ENCODE measurements at regions not wholly inside any gene's neighbourhood (a gene's known extent, or its start where the extent isn't known, plus 50 kb on each side); places are given as distances from the start of the nearest gene placed in this dataset.

GRCh38 chr2:199707593-199708185 lies 143.3 kb downstream of the FTCDNL1 start:
- no peak for DNase-seq

- DNase-seq, result no peak
Measured at GRCh38 chr2:199705538-199705937, 145.5 kb downstream of the FTCDNL1 start.

- peak; percentile 64 for DNase-seq
Measured at GRCh38 chr2:199704358-199705238, 146.4 kb downstream of the FTCDNL1 start.

GRCh38 chr2:199703199-199703598 lies 147.8 kb downstream of the FTCDNL1 start:
- no peak for DNase-seq

GRCh38 chr2:199697469-199697868 lies 153.5 kb downstream of the FTCDNL1 start:
- DNase-seq, result no peak

GRCh38 chr2:199696048-199696447 lies 154.9 kb downstream of the FTCDNL1 start:
- DNase-seq, result no peak

- DNase-seq, result no peak
Measured at GRCh38 chr2:199693861-199694260, 157.1 kb downstream of the FTCDNL1 start.

GRCh38 chr2:199692489-199692888 lies 158.5 kb downstream of the FTCDNL1 start:
- peak; percentile 93 for DNase-seq

GRCh38 chr2:199690225-199690624 lies 160.8 kb downstream of the FTCDNL1 start:
- no peak for DNase-seq

GRCh38 chr2:199685669-199686068 lies 165.3 kb downstream of the FTCDNL1 start:
- DNase-seq, result no peak

GRCh38 chr2:199684832-199685231 lies 166.2 kb downstream of the FTCDNL1 start:
- DNase-seq, result no peak

GRCh38 chr2:199684168-199684567 lies 166.8 kb downstream of the FTCDNL1 start:
- no peak for DNase-seq

- DNase-seq, result no peak
Measured at GRCh38 chr2:199682001-199682400, 169.0 kb downstream of the FTCDNL1 start.

GRCh38 chr2:199680482-199680881 lies 170.5 kb downstream of the FTCDNL1 start:
- DNase-seq, result no peak

- no peak for DNase-seq
Measured at GRCh38 chr2:199679883-199680282, 171.1 kb downstream of the FTCDNL1 start.

GRCh38 chr2:199677881-199678280 lies 173.1 kb downstream of the FTCDNL1 start:
- no peak for DNase-seq

- no peak for DNase-seq
Measured at GRCh38 chr2:199668645-199669044, 182.3 kb downstream of the FTCDNL1 start.

GRCh38 chr2:199663157-199663556 lies 187.8 kb downstream of the FTCDNL1 start:
- no peak for DNase-seq

GRCh38 chr2:199662255-199662654 lies 188.7 kb downstream of the FTCDNL1 start:
- DNase-seq, result no peak

GRCh38 chr2:199660167-199660566 lies 190.8 kb downstream of the FTCDNL1 start:
- DNase-seq, result no peak

GRCh38 chr2:199659207-199659606 lies 191.8 kb downstream of the FTCDNL1 start:
- peak; percentile 20 for DNase-seq

GRCh38 chr2:199646439-199646838 lies 188.7 kb upstream of the SATB2 start:
- DNase-seq, result no peak

- DNase-seq, result peak; percentile 20
Measured at GRCh38 chr2:199631129-199631528, 173.4 kb upstream of the SATB2 start.

- DNase-seq, result no peak
Measured at GRCh38 chr2:199629301-199629700, 171.6 kb upstream of the SATB2 start.

All from NCI-H510A treated with DMSO at 0.1 percent for 48 hours (cell line).